LNCaP clone FGC (cell line): ENCODE measurements at regions not wholly inside any gene's neighbourhood (a gene's known extent, or its start where the extent isn't known, plus 50 kb on each side); places are given as distances from the start of the nearest gene placed in this dataset.

Experiments used
- DNase-seq: peaks from one replicate; pipeline ENCODE4 v3.0.0-alpha.2; 2011; ENCODE audit warnings: low read depth
- H3K4me3 ChIP-seq: 2 replicates; pipeline ENCODE4 v1.5.1; 2011; ENCODE audit warnings: mild to moderate bottlenecking, low read depth, low read length, control low read depth
- CTCF ChIP-seq: IDR thresholded peaks from 2 replicates; pipeline ENCODE4 v1.5.1; 2012; ENCODE audit warnings: mild to moderate bottlenecking; ENCODE audit not compliant: control insufficient read depth, insufficient read depth; ENCODE audit errors: extremely low read depth

GRCh38 chr13:39803156-39803555, 147.7 kb downstream of the COG6 start:
- peak; percentile 22 for DNase-seq
- no peak overlapping the region for H3K4me3 ChIP-seq
- TF ChIP-seq CTCF: no peak

DNA sequence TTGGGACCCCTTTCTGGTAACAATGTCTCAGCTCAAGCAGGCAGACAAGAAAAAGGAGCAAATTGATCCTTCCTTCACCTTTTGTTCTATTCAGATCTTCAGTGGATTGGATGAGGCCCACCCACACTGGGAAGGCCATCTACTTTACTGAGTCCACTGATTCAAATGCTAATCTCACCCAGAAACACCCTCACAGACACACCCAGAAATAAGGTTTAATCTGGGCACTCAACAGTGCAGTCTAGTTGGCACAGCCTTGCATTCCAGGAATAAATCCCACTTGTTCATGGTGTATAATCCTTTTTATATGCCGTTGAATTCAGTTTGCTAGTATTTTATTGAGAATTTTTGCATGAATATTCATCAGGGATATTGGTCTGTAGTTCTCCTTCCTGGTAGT, 148.4 kb downstream of the COG6 start:
- TF ChIP-seq CTCF: no peak
- H3K4me3 ChIP-seq: no peak overlapping the region
- no peak for DNase-seq

DNA sequence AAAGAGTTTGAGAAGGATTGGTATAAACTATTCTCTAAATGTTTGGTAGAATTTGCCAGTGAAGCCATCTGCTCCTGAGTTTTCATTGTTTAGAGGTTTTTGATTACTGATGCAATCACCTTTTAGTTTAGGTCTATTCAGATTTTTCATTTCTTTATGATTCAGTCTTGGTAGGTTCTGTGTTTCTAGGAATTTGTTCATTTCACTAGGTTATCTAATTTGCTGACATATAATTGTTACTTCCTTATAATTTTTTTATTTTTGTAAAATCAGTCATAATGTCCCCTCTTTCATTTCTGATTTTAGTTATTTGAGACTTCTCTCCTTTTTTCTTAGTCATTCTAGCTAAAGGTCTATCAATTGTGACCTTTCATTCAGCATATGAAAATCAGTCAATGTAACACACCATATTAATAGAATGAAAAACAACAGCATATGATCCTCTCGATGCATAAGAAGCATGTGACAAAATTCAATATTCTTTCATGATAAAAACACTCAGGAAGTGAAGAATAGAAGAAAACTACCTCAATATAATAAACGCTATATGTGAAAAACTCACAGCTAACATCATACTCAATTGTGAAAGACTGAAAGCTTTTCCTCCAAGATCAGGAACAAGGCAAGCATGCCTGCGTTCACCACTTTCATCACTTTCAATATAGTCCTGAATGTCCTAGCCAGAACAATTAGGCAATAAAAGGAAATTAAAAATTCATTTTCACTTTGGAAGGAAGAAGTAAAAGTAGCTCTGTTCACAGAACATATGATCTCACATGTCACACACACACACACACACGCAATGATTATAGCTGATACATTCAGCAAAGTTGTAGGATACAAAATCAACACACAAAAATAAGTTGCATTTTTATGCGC, 149.1 kb downstream of the COG6 start:
- no peak overlapping the region for H3K4me3 ChIP-seq
- no peak for TF ChIP-seq CTCF
- no peak for DNase-seq

- DNase-seq: no peak
- H3K4me3 ChIP-seq: no peak overlapping the region
- no peak for TF ChIP-seq CTCF
Observed at GRCh38 chr13:39809466-39809865, 154.0 kb downstream of the COG6 start.

DNA sequence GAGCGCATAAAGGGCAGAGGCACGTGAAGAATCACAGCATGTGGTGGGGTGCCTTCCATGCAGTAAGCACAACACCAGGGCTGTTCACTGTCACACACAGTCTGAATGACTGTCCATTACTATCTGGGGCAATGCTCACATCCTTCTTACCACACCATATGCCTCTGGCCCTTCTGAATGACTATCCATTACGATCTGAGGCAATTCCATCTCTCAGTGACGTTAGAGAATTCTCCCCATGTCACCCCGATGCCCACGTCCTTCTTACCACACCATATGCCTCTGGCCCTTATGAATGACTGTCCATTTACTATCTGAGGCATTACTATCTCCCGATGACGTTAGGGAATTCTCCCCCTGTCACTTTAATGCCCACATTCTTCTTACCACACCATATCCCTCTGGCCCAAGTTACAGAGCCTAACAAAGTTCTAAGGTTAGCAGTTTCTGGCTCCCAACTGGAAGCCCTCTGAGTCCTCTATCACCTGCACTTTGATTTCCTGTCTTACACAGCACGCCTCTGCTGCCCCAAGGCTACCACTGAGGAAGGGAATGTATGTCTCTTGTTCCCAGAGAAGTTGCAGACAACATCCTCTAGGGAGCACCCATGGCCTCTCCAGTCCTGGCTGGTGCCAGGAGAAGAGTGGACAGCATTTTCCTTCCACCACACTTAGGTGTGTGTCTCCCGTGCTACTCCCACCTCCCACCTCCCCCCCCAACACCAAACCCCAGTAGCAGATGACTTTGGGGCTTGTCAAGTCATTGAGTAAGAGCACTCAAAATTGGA, 154.8 kb downstream of the COG6 start:
- DNase-seq: no peak
- TF ChIP-seq CTCF: peak; percentile 11; the same call in 1 of the 2 replicates
- no peak overlapping the region for H3K4me3 ChIP-seq

- no peak for DNase-seq
- TF ChIP-seq CTCF: no peak
- H3K4me3 ChIP-seq: no peak overlapping the region
Observed at GRCh38 chr13:39811051-39811450, 155.6 kb downstream of the COG6 start.
